Stimulated activated CD8-positive, alpha-beta memory T cell treated with anti-CD3 and anti-CD28 coated beads, Interleukin-2, amount 100 ng/mL, for 1 hour (primary cell): ENCODE measurements at regions not wholly inside any gene's neighbourhood (a gene's known extent, or its start where the extent isn't known, plus 50 kb on each side); places are given as distances from the start of the nearest gene placed in this dataset.
"Not testable (repeated sequence)": the region's sequence is repeated elsewhere in the genome, so short reads cannot be mapped to it uniquely, and the experiment has no call there.

Source experiments
- DNase-seq, 2 donors: peaks; one replicate each; pipeline ENCODE4 v3.0.0-alpha.2; 2020; ENCODE audit warnings: low read depth in 2 of 2

- no peak for DNase-seq
Observed at GRCh38 chr7:148514236-148514635, 76.3 kb upstream of the C7orf33 start.

- no peak for DNase-seq
Observed at GRCh38 chr7:148515237-148515636, 75.3 kb upstream of the C7orf33 start.

GRCh38 chr7:148515728-148516695 lies 74.6 kb upstream of the C7orf33 start:
- DNase-seq: no peak

GRCh38 chr7:148519386-148519785 lies 71.2 kb upstream of the C7orf33 start:
- DNase-seq: not testable (repeated sequence)

- no peak for DNase-seq
Observed at GRCh38 chr7:148521271-148521670, 69.3 kb upstream of the C7orf33 start.

- DNase-seq: no peak
Observed at GRCh38 chr7:148523550-148523949, 67.0 kb upstream of the C7orf33 start.

GRCh38 chr7:148524479-148525224 lies 65.9 kb upstream of the C7orf33 start:
- DNase-seq: no peak

GRCh38 chr7:148527717-148528168 lies 62.8 kb upstream of the C7orf33 start:
- DNase-seq: peak; percentile 43 to 69

GRCh38 chr7:148535217-148535616 lies 55.3 kb upstream of the C7orf33 start:
- DNase-seq: no peak

GRCh38 chr7:148537435-148537834 lies 53.1 kb upstream of the C7orf33 start:
- DNase-seq: no peak

- DNase-seq: no peak
Observed at GRCh38 chr7:148540041-148540738, 50.4 kb upstream of the C7orf33 start.
